ENCODE measurements at regions not wholly inside any gene's neighbourhood (a gene's known extent, or its start where the extent isn't known, plus 50 kb on each side); places are given as distances from the start of the nearest gene placed in this dataset.

DNA sequence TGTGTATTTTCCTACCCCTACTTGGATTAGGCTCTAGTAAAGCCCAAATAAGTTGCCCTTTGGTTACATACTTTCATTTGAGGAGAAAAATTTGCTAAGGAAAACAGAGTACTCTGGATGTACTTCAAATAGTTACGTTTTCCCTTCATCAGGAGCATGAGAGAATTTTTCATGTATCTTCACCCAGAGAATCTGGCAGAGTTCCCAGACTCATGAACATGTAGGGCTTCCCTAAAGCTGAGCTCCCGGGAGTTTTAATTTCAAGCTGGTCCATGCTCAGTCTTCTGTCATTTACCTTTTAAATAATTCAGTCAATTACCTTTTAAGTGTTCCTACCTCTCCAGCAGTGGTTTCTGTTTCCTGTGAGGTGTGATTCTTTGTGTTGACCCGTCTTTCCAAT is 367.5 kb upstream of the GRID2 start:
- TF ChIP-seq, protein P1, sequence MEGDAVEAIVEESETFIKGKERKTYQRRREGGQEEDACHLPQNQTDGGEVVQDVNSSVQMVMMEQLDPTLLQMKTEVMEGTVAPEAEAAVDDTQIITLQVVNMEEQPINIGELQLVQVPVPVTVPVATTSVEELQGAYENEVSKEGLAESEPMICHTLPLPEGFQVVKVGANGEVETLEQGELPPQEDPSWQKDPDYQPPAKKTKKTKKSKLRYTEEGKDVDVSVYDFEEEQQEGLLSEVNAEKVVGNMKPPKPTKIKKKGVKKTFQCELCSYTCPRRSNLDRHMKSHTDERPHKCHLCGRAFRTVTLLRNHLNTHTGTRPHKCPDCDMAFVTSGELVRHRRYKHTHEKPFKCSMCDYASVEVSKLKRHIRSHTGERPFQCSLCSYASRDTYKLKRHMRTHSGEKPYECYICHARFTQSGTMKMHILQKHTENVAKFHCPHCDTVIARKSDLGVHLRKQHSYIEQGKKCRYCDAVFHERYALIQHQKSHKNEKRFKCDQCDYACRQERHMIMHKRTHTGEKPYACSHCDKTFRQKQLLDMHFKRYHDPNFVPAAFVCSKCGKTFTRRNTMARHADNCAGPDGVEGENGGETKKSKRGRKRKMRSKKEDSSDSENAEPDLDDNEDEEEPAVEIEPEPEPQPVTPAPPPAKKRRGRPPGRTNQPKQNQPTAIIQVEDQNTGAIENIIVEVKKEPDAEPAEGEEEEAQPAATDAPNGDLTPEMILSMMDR (IDR thresholded peaks at IDR 0.05 in 8 of 11, conservative IDR thresholded peaks at IDR 0.05 in 3 of 11) = no peak
- no peak for TF ChIP-seq POLR2AphosphoS5 (IDR thresholded peaks at IDR 0.05)

Measured in spleen (tissue), 7 donors.